H9 (cell line): ENCODE measurements at regions not wholly inside any gene's neighbourhood (a gene's known extent, or its start where the extent isn't known, plus 50 kb on each side); places are given as distances from the start of the nearest gene placed in this dataset.
A peak's percentile ranks its signal among the peaks of the same experiment; 100 is the strongest.

Experiments
- DNase-seq: peaks from one replicate; pipeline ENCODE4 v3.0.0-alpha.2; 2017
- H2AFZ ChIP-seq: one replicate; pipeline ENCODE4 v1.6.1; 2013; ENCODE audit warnings: mild to moderate bottlenecking, low read length, control low read depth, moderate library complexity
- H2AK5ac ChIP-seq: 2 replicates; pipeline ENCODE4 v1.6.1; 2013; ENCODE audit warnings: low read length, control low read depth, mixed read lengths; ENCODE audit not compliant: insufficient read length
- H2BK120ac ChIP-seq: one replicate; pipeline ENCODE4 v1.6.1; 2013; ENCODE audit warnings: low read depth, mild to moderate bottlenecking, low read length, control low read depth, inconsistent platforms; ENCODE audit not compliant: poor library complexity, severe bottlenecking
- H2BK12ac ChIP-seq: 2 replicates; pipeline ENCODE4 v1.6.1; 2013; ENCODE audit warnings: low read length, control low read depth, mixed read lengths, low read depth; ENCODE audit not compliant: insufficient read length
- H2BK15ac ChIP-seq: 2 replicates; pipeline ENCODE4 v1.6.1; 2013; ENCODE audit warnings: low read depth, low read length, control low read depth
- H2BK20ac ChIP-seq: one replicate; pipeline ENCODE4 v1.6.1; 2013; ENCODE audit warnings: low read depth, mild to moderate bottlenecking, low read length, control low read depth, inconsistent platforms; ENCODE audit not compliant: poor library complexity, severe bottlenecking
- H2BK5ac ChIP-seq: 2 replicates; pipeline ENCODE4 v1.6.1; 2013; ENCODE audit warnings: low read length, control low read depth, mixed read lengths; ENCODE audit not compliant: insufficient read length
- H3K14ac ChIP-seq: 2 replicates; pipeline ENCODE4 v1.6.1; 2013; ENCODE audit warnings: low read length, control low read depth; ENCODE audit not compliant: insufficient read depth
- H3K18ac ChIP-seq: 2 replicates; pipeline ENCODE4 v1.6.1; 2013; ENCODE audit warnings: low read depth, mild to moderate bottlenecking, mixed read lengths, low read length, control low read depth; ENCODE audit not compliant: insufficient read length
- H3K23ac ChIP-seq: 2 replicates; pipeline ENCODE4 v1.6.1; 2013; ENCODE audit warnings: low read length, control low read depth, mixed read lengths, low read depth; ENCODE audit not compliant: insufficient read length
- H3K23me2 ChIP-seq: 2 replicates; pipeline ENCODE4 v1.6.1; 2013; ENCODE audit warnings: low read depth, mild to moderate bottlenecking, mixed read lengths, low read length, control low read depth; ENCODE audit not compliant: insufficient read length, poor library complexity, severe bottlenecking
- H3K27ac ChIP-seq: 2 replicates; pipeline ENCODE4 v1.5.1; 2013; ENCODE audit warnings: low read length, control low read depth, mixed read lengths, low read depth; ENCODE audit not compliant: insufficient read length
- H3K27me3 ChIP-seq: 2 replicates; pipeline ENCODE4 v1.6.1; 2013; ENCODE audit warnings: low read length, control low read depth, inconsistent platforms; ENCODE audit not compliant: insufficient read depth
- H3K4ac ChIP-seq: 2 replicates; pipeline ENCODE4 v1.6.1; 2013; ENCODE audit warnings: low read depth, mild to moderate bottlenecking, control low read depth, inconsistent platforms, low read length, moderate library complexity
- H3K4me1 ChIP-seq: 2 replicates; pipeline ENCODE4 v1.6.1; 2013; ENCODE audit warnings: low read length, control low read depth, inconsistent platforms; ENCODE audit not compliant: insufficient read depth
- H3K4me2 ChIP-seq: 2 replicates; pipeline ENCODE4 v1.6.1; 2013; ENCODE audit warnings: low read length, control low read depth, mixed read lengths; ENCODE audit not compliant: insufficient read length, insufficient read depth
- H3K56ac ChIP-seq: 2 replicates; pipeline ENCODE4 v1.6.1; 2013; ENCODE audit warnings: low read depth, mild to moderate bottlenecking, mixed read lengths, low read length, control low read depth; ENCODE audit not compliant: insufficient read length
- H3K79me1 ChIP-seq: 2 replicates; pipeline ENCODE4 v1.6.1; 2013; ENCODE audit warnings: low read depth, mild to moderate bottlenecking, moderate library complexity, low read length, control low read depth, inconsistent platforms; ENCODE audit not compliant: insufficient read depth, poor library complexity, severe bottlenecking
- H3K79me2 ChIP-seq: 2 replicates; pipeline ENCODE4 v1.6.1; 2013; ENCODE audit warnings: low read length, control low read depth, inconsistent platforms; ENCODE audit not compliant: insufficient read depth
- H3K9ac ChIP-seq: 2 replicates; pipeline ENCODE4 v1.6.1; 2013; ENCODE audit warnings: low read length, control low read depth, mixed read lengths; ENCODE audit not compliant: insufficient read length; ENCODE audit errors: extremely low read depth
- H3K9me3 ChIP-seq: one replicate; pipeline ENCODE4 v1.6.1; 2013; ENCODE audit warnings: low read depth, low read length, inconsistent platforms; ENCODE audit not compliant: control insufficient read depth
- H3T11ph ChIP-seq: one replicate; pipeline ENCODE4 v1.6.1; 2013; ENCODE audit warnings: mild to moderate bottlenecking, low read length, control low read depth, inconsistent platforms
- H4K20me1 ChIP-seq: one replicate; pipeline ENCODE4 v1.6.1; 2013; ENCODE audit not compliant: control insufficient read depth, insufficient read length, insufficient read depth
- H4K5ac ChIP-seq: 2 replicates; pipeline ENCODE4 v1.6.1; 2013; ENCODE audit warnings: low read depth, mild to moderate bottlenecking, mixed read lengths, low read length, control low read depth; ENCODE audit not compliant: insufficient read length
- H4K8ac ChIP-seq: replicated peaks from 2 replicates; pipeline ENCODE4 v1.6.1; 2013; ENCODE audit warnings: low read length, control low read depth, mixed read lengths, low read depth; ENCODE audit not compliant: insufficient read length
- H4K91ac ChIP-seq: 2 replicates; pipeline ENCODE4 v1.6.1; 2013; ENCODE audit warnings: low read depth, mild to moderate bottlenecking, moderate library complexity, mixed read lengths, low read length, control low read depth; ENCODE audit not compliant: insufficient read length
- H3K27ac Mint-ChIP-seq, 3 experiments: 2 replicates in 2 of 3; 3 replicates in 1 of 3; pipeline ENCODE4 v1.8.0; 2020 to 2021; ENCODE audit warnings: mixed read lengths in 3 of 3, mild to moderate bottlenecking in 1 of 3, moderate library complexity in 1 of 3
- H3K27me3 Mint-ChIP-seq: 2 replicates; pipeline ENCODE4 v1.8.0; 2021; ENCODE audit warnings: low read depth, mild to moderate bottlenecking, moderate library complexity, mixed read lengths
- H3K36me3 Mint-ChIP-seq, 3 experiments: 2 replicates in 2 of 3; 3 replicates in 1 of 3; pipeline ENCODE4 v1.8.0; 2020 to 2021; ENCODE audit warnings: low read depth in 3 of 3, mixed read lengths in 3 of 3; ENCODE audit not compliant: insufficient read depth in 1 of 3
- H3K4me1 Mint-ChIP-seq, 2 experiments: 2 replicates each; pipeline ENCODE4 v1.8.0; 2020; ENCODE audit warnings: mixed read lengths in 2 of 2
- H3K4me3 Mint-ChIP-seq, 2 experiments: 2 replicates in 1 of 2; 3 replicates in 1 of 2; pipeline ENCODE4 v1.8.0; 2020 to 2021; ENCODE audit warnings: mild to moderate bottlenecking in 2 of 2, mixed read lengths in 2 of 2, moderate library complexity in 1 of 2
- H3K9me3 Mint-ChIP-seq, 2 experiments: 2 replicates in 1 of 2; 3 replicates in 1 of 2; pipeline ENCODE4 v1.8.0; 2020; ENCODE audit warnings: mild to moderate bottlenecking in 2 of 2, mixed read lengths in 2 of 2, moderate library complexity in 1 of 2
- CTCF ChIP-seq: fragments of 200-600 bp; sonication (generic); conservative IDR thresholded peaks from 3 replicates; pipeline ENCODE4 v1.8.0; 2021; ENCODE audit warnings: antibody characterized with exemption, mild to moderate bottlenecking
- WGBS: extraction: QIAGEN DNeasy Blood & Tissue Kit; methylation state at CpG from one replicate; pipeline ENCODE4 v1.1.7; 2013; ENCODE audit warnings: missing lambda C conversion rate, low lambda C conversion rate, mixed read lengths; ENCODE audit not compliant: insufficient read length; ENCODE audit errors: extremely low coverage; 5-methylcytosine and 5-hydroxymethylcytosine counted together

- H3K4me3 Mint-ChIP-seq = no peak overlapping the region
Observed at GRCh38 chr3:6799264-6799915, 61.5 kb upstream of the GRM7 start.

More at GRCh38 chr3:6799264-6799915, 61.5 kb upstream of the GRM7 start:
- H4K20me1 ChIP-seq = no peaks in the 10 kb centered on the region
- no peak overlapping the region for H3K9ac ChIP-seq
- H3K27ac ChIP-seq = no peak overlapping the region
- H3T11ph ChIP-seq = no peak overlapping the region
- H3K18ac ChIP-seq = no peak overlapping the region
- no peak overlapping the region for H2BK12ac ChIP-seq
- H3K79me2 ChIP-seq = no peaks in the 10 kb centered on the region
- no peaks in the 10 kb centered on the region for H3K4me1 Mint-ChIP-seq
- no peak overlapping the region for H3K4ac ChIP-seq
- peak; percentile 31 for DNase-seq
- H2BK20ac ChIP-seq = no peak overlapping the region
- H3K56ac ChIP-seq = no peak overlapping the region
- no peaks in the 10 kb centered on the region for H3K4me1 ChIP-seq
- no peaks in the 10 kb centered on the region for H3K79me1 ChIP-seq
- no peak overlapping the region for H2BK5ac ChIP-seq
- no peak overlapping the region for H2BK15ac ChIP-seq
- no peak overlapping the region for H3K23ac ChIP-seq
- H3K23me2 ChIP-seq = no peaks in the 10 kb centered on the region
- no peaks in the 10 kb centered on the region for H3K9me3 Mint-ChIP-seq
- H2BK120ac ChIP-seq = no peak overlapping the region
- H3K14ac ChIP-seq = no peak overlapping the region
- no peak overlapping the region for H4K91ac ChIP-seq
- no peak overlapping the region for H3K4me2 ChIP-seq
- H4K5ac ChIP-seq = no peak overlapping the region
- no peak overlapping the region for H4K8ac ChIP-seq
- no peaks in the 10 kb centered on the region for H3K9me3 ChIP-seq
- H2AK5ac ChIP-seq = no peak overlapping the region
- H3K27me3 ChIP-seq = no peaks in the 10 kb centered on the region
- H2AFZ ChIP-seq = no peak overlapping the region
- no peaks in the 10 kb centered on the region for H3K36me3 Mint-ChIP-seq
- no peaks in the 10 kb centered on the region for H3K27me3 Mint-ChIP-seq
- peak; percentile 88 for TF ChIP-seq CTCF
- no CpG with 5 or more reads among the region's 6 CpGs for WGBS
- no peak overlapping the region for H3K27ac Mint-ChIP-seq
